ENCODE measurements at regions not wholly inside any gene's neighbourhood (a gene's known extent, or its start where the extent isn't known, plus 50 kb on each side); places are given as distances from the start of the nearest gene placed in this dataset.

DNA sequence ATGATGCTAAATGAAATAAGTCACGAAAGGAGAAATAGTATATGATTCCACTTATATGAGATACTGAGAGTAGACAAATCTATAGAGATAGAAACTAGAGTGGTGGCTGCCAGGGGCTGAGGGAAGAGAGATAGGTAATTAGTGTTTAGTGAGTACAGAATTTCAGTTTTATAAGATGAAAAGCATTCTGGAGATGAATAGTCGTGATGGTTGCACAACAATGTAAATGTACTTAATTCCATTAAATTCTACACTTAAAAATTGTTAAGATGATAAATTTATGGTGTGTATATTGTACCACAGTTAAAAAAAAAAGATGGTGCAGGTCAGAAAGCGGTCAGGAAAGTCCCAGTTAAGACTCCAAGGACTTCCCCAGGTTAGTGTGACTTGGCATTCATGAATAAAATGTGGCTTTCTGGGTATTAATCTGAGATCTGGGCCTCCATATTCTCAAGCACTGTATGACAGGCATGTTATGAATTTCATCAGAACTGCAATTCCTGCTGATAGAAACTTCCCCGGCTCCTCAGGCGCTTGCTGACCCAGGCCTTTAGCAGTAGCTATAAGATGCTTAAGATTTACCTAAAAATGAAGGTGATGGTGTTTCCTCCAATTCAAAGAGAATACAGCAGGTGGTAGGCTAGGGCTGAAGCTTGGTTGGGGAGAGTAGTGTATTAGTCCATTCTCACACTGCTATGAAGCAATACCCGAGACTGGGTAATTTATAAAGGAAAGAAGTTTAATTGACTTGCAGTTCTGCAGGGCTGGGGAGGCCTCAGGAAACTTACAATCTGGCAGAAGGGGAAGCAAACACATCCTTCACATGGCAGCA lies 115.3 kb upstream of the SOX9 start:
- DNase-seq, result no peak

DNA sequence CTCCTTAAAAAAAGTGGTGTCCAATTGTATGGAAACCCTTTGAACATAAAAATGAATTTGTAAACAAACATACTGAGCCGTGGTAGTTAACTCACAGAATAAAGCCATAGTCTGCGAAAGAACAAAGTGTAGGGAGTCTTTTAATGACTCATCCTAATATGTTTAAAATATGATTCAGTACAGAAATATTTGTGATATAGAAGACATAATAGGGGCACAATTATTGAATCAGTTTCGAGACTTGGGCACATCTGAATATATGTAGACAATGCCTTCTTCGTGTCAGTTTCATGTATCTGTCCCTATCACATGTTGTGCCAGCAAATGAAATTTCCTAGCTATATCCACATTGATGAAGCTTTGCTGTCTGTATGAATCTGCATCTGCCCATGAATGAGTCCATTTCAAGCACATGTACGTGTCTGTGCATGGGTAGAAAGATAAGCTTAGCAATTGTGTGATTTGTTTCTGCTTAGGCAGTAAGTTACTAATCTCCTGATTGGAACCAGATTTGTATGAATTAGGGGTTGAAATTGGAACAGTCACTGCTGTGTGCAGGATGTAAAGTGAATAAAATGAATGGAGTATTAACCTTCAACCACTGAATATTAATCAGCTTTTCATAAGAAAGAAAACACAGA lies 112.5 kb upstream of the SOX9 start:
- no peak for DNase-seq

DNA sequence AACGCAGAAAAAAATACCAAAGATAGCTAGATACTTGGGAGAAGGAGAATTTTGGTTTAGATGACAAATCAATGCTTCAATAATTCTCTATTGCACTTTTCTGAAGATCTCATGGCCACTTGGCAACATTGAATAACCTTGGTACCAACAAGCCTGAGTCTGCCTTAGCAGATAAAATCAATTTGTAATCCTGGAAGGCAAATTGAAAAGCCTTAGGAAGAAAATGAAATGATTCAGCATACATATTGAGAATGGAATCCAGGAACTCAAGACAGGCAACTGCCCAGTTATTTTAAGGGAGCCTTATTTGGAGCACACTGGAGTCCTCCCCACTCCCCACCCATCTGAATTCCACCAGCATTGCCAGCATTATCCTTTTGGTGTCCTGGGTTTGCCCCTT lies 109.3 kb upstream of the SOX9 start:
- DNase-seq, result no peak

DNA sequence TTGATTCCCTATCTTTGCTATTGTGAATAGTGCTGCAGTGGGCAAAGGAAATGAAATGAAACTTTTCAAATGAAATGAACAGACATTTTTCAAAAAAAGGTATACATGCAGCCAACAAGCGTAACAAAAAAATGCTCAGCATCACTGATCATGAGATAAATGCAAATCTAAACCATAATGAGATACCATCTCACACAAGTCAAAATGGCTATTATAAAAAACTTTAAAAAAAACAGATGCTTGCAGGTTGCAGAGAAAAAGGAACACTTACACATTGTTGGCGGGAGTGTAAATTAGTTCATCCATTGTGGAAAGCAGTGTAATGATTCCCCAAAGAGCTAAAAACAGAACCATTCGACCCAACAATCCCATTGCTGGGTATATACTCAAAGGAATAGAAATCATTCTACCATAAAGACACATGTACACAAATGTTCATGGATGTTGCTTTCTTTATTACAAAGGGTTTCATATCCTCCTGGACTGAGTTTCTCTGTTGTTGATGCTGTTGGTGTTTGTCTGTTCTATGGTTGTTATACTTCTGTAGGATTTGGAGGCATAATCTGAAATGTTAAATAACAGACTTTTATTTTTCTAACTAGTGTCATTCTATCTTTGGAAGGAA lies 99.3 kb upstream of the SOX9 start:
- DNase-seq, result no peak

DNA sequence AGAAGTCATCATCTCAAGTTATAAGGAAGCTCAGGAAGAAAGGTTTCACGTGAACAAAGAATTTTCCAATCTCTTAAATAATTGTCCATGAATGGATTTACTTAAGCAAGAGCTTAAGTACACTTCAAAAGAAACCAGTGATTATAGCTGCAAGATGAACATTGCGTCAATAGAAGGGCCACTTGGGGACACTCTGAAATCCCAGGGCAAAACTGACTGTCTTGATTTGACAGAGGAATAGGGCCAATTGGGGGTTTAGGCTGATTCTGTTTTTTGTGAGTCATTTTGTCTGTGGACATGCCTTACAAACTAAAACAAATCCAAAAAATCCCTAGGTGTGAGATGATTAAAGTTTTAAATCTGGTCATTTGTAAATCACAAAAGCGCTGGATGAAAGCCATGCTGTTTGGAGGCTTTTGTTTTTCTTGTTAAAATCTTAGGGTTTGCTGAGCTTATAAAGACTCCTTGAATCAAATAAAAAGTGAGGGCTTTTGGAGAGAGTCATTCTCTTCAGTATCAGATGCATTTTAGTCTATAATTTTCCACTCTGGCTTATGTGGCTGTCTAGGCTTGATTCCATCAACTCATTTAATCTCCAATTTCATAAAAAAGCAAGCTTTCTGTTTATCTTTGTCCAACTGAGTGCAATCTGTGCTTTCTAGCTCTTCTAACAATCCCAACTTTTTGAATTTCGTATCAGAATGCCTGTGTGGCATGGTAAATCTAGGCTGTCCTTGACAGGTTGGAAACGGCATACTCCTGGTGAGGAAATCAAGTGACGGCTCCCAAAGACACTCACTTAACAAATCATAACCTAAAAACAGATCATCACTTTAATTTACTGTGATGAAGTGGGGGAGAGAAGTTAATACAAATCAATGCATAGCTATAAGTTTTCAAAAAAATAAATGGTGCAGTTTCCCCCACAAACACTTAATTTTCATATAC lies 98.2 kb upstream of the SOX9 start:
- no peak for DNase-seq

DNA sequence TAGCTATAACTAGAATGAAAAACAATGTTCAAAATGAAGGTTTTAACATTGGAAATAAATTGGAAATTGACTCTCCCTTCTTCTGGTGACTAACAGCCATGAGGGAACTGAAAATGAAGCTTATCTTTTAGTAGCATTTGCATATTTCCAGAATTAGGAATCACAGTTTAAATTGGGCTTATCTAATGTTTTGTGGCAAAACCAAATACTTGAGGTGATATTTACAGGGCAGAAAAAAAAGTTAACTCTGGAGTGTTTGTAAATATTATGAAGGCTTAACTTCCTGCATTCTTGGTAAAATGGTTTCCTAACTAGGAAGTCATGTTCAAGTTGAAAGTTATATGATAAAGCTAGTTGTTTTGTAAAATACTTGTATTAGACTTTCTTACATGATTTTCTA lies 96.4 kb upstream of the SOX9 start:
- DNase-seq, result no peak

DNA sequence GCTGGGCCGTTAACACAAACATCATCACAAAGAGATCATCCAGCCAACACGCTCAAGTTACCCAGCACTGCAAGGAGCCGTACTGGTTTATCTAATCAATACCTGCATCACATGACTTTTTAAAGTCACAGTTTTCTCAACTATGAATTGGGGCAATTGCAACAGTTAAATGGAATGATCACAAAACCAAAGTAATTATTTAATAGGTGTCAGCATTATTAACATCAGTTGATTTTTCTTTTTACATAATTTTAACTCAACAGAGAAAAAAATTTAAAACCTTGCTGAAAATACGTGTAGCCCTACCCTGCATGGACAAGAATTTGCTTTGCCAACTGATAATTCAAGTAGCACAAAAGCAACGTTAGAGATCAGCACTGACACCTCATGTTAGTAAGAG lies 95.7 kb upstream of the SOX9 start:
- DNase-seq, result no peak

DNA sequence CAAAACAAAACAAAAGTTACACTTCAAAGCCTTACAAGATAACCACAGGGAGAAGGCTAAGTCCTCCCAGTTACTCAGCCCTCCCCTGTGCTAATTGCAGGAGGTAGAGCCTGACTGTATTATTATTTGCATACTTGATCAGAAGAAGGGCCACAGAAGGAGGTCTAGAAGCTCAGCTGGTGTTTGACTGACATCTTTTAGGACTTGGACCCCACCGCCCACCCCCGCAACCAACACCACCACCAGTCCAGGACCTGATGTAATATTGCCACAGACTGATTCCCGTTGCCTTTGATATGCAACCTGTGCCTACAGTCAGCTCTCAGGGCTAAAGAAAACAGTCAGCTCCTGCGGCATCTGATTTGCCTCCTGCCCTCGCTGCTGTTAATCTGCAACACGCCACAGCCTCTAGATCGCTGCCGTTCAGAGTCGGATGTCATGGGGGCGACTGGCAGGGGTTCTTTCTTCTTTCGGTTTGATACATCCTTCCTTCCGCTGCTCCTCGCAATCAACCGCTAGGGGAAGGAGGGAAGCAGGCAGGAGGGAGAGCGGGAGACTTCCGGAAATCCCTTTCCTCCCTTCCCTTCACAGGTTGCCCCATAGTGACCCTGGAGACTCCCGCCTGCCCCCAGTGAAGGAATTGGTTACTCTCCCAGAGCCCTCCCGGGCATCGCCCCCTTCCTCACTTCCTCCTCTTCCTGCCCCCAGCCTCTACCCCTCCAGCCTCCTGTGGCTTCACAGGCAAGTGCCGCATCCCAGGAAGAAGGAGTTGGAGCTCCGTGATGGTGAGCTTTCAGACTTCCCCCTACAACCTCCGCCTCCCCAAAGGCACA lies 90.5 kb upstream of the SOX9 start:
- DNase-seq, result no peak

DNA sequence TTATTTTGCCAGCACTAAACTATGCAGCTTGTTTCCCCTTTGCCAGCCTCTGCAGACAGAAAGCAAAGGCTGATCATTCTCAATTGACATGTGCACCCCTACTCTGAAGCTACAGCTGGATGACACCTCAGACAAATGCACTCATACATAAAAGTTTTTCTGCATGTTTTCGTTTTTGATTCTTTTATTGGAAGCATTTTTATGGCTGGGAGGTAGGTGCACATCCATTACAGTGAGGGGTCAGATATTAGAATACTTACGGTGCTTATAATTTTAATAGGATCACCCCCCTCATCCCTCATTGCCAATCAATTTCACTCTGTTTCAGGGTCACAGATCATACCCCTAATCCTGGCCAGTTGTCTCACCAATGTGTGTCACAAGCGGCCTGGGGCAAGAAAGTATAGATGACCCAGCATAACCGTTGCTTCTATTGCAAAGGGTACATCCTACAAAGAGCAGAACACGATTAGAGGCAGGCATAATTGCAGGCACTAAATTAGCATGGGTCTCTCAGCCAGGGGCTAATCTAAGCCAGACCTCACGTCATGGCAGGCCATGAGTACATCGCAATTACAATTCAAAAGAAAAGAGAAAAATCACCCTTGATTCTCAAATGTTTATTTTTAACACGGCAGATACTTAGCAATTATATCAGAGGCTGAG lies 89.5 kb upstream of the SOX9 start:
- DNase-seq, result no peak

DNA sequence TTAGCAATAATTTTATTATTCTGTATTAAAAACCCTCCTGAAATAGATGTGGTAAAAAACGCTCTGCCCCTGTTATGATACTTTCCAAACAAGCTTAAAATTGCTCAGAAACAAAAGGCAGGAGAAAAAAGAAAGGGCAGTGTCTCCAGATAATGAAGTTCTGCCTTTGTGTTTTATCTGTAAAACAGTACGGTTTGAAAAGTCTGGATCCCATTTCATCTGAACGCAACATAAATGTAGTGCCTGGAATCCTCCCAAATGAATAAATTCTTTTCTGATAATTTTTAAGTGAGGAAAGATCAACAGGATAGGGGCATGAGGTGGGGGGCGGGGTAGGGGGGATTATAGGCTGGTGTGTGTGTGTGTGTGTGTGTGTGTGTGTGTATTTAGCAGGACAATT lies 87.5 kb upstream of the SOX9 start:
- DNase-seq, result no peak

DNA sequence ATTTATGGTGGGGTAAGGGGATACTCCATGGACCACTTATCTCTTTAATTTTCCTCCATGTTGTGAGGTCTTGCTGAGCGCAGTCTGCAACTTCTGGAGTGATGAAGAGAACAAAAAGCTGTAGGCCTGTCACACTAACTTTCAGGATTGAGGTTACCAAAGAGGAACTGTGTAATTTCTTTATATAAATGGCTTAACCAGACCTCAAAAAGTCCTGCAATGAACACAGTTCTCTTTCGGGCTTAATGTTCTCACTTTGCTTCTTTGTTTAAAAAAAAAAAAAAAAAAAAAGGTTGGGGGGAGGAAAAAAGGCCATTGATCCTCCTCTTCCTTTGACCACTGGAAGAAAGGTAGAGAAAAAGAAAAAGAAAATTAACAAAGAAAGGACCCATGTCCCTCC lies 86.8 kb upstream of the SOX9 start:
- no peak for DNase-seq

DNA sequence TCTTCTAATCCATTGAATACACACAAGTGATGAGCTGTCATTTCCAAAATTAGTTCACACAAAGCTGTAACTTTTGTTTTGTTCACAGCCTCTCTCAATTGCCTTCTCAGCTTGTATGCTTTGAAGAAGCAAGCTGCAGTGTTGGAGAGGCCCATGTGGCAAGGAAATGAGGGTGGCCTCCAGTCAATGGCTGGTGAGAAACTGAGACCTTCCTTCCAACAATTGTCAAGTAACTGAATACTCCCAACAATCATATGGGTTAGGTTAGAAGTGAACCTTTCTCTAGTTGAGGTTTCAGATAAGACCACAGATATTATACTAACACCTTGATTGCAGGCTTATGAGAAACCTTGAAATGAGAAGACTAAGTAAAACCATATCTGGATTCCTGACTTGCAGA lies 82.4 kb upstream of the SOX9 start:
- no peak for DNase-seq

DNA sequence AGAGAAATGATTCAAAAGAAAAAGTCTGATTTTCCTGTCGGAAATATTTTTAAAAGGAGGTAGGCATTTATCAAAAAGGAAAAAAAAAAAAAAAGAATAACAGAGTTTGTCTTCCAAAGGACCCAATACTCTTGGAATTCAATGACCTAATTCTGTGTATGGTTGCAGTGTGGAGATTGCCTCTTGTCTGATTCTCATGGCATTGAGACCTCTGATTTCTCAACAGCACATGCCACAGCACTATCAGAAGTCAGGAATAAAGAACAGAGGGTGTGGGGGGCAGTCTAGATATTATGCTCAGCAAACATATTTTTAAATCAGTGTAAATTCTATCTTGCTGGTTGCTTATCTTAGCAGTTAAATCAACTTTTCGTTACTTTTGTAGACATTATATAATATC lies 81.3 kb upstream of the SOX9 start:
- DNase-seq, result no peak

DNA sequence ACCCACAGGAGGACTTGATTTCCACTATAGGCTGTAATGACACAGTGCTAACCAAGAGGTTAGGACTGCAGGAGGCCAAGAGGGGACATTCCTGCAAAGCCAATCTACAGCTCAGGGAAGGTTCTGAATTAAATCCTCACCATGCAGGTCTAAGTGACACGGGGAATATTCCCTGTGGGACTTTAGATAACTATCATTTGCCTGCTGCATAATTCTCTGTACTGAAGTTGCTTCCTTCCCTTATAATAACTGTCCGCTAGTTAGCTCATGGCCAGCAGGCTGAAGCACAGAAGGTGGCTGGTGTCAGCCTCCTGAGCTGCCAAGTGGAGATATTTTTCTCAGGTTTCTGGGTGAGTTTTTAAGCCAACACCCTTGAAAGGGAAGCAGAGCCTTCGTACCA lies 74.6 kb upstream of the SOX9 start:
- no peak for DNase-seq

DNA sequence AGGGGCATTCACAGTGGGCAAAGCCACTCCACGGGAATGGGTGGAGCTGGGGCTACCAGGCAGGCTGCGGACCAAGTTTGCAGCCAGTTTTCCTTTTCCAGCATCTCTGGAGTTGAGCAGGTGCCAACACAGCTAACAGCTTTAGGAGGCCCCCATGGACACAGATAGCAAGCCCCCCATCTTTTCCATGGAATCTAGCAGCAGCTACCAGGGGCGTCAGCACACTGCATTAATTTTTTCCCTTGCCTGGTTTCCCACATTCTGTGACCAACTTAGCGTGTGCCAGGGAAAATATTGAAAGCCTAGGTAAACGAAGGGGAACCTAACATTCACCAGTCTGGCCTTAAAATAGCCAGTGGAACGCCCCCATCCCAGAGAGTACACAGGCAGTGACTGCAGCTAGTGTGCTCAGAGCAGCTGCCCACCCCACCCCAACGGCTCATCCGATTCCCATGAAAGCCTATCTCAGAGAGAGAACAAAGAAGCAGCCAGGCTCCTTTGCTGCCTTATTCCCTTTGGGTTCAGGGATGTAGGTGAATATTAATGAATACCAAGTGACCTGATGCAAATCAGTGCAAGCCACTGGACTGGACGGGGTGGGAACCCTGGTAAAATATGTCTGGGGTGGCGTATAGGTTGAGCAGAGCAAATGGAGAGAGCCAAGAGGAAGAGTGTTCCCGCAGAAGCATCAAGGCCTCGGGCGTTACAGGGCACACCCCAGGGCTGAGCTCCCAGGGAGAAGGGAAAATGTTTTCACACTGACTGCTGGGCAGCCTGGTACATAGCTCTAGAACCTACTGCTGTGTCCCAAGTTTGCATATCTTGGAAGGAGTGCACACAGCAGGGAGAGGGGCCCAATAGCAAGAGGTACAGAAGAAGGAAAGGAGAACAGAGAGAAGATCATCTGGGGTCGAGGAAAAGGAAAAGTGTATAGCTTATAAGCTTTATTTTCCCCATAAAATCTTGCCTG lies 73.9 kb upstream of the SOX9 start:
- no peak for DNase-seq

DNA sequence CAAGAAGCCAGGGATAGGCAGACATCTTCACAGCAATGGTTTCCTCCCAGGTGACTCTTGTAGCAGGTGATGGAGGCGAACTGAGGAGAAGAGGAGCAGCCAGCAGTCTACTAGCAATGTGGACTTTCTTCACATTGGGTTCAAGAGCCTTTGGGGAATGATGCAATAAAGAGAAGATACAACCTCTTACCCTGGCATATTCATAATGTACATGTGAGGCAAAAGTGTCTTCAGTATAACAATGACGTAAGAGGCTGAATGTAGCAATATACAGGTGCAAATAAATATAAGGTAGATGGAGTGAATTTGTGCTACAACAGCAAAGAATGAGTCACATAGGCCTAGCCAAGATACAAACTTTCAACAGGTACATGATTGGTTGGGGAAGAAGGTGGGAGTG lies 70.9 kb upstream of the SOX9 start:
- no peak for DNase-seq

DNA sequence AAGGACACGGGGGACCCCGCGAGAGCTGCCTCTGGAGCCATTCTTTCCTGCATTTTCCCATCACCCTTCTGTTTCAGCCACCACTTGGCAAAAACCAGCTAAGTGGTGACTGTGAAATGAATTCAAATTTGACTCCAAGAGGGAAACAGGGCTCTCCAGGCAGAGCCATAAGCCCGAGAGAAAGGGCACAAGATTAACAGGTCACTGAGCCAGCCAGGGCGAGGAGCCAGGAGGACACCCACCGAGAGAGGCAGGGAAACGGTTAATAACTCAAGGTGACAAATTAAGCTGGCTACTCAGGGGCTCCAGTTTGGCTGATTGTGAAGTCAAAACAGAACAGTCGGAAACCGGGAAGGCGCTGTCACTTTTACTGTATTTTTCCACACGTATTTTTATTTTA lies 67.8 kb upstream of the SOX9 start:
- DNase-seq, result no peak

DNA sequence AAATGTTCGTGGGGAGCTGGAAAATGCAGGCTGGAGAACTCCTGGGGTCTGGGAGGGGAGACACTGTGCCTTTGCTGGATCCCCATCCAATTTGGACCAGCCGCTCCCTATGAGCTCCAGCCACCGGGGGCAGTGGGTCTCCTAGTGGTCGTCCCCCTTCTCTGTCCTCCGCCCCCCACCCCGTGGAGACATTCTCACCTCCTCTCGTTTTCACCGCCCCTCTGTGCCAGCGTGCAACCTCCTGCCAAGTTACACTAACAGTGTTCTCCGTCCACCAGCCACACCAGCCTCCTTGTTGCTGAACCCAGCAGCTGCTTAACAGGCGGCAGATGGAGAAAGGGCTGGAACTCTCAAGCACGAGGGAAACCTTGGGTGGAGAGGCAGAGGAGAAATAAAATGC lies 67.4 kb upstream of the SOX9 start:
- no peak for DNase-seq

DNA sequence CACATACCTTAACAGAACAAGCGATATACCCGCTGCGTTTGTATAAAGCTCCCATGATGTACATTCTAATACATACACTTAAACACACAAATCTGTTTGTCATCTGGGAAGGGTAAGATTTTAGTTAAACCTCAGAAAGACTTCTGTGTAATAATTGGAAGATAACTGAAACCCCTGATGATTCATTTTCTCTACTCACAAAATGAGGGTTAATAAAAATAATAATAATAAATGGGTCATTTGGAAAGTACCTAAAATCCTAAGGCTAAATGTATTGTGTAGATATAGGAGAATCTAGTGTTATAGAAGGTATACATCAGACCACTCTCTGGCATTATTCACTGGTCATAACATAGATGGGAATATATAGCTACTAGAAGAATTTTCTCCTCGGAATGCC lies 64.7 kb upstream of the SOX9 start:
- no peak for DNase-seq

DNA sequence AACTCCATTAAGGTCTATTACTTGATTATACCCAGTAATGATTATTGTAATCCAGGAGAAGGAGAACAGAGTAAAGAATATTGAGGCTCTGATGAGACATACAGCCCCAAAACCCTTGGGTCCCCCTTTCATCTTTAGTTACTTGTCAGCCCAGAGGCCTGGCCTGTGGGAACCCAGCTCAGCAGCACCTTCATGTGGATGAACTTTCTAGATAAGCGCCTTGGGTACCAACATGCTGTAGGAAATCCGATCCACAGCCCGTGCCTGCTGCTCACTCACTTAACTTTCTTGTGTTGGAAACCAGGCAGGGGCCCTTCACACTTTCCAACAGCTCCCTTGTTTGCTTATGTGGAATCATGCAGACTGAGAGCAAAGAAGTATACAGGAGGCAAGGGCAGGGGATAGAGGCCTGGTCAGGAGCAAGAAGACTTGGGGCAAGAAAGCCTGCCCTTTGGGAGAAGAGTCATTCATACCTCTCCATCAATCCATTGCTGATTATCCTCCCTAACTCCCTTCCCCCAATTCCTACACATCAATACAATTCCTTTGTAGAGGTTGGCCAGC lies 64.0 kb upstream of the SOX9 start:
- no peak for DNase-seq
